Colonic mucosa (tissue), 4 donors: ENCODE measurements at regions not wholly inside any gene's neighbourhood (a gene's known extent, or its start where the extent isn't known, plus 50 kb on each side); places are given as distances from the start of the nearest gene placed in this dataset.

Experiments
- DNase-seq: peaks from one replicate; pipeline ENCODE4 v3.0.0-alpha.2; 2020
- H3K27ac ChIP-seq: fragments of 200-600 bp; one replicate; pipeline ENCODE4 v1.8.0; 2021
- H3K27me3 ChIP-seq: fragments of 200-600 bp; one replicate; pipeline ENCODE4 v1.8.0; 2021
- H3K36me3 ChIP-seq: fragments of 200-600 bp; one replicate; pipeline ENCODE4 v1.8.0; 2021
- H3K4me1 ChIP-seq: fragments of 200-600 bp; one replicate; pipeline ENCODE4 v1.8.0; 2021; ENCODE audit warnings: mild to moderate bottlenecking
- H3K4me3 ChIP-seq: fragments of 200-600 bp; one replicate; pipeline ENCODE4 v1.8.0; 2021
- H3K9ac ChIP-seq, 2 donors: one replicate each; pipeline ENCODE4 v1.7.0; 2013; ENCODE audit warnings: control low read depth in 2 of 2, low read depth in 2 of 2, low read length in 2 of 2
- H3K9me3 ChIP-seq: fragments of 200-600 bp; one replicate; pipeline ENCODE4 v1.8.0; 2021
- CTCF ChIP-seq: fragments of 200-600 bp; IDR thresholded peaks from one replicate; pipeline ENCODE4 v1.8.0; 2022; ENCODE audit warnings: antibody characterized with exemption, mild to moderate bottlenecking
- intact Hi-C: fragments of 100-400 bp; cut with DNase I; formaldehyde crosslinking; loops from one replicate; pipeline ENCODE4 v1.14.1; 2022
- donor health status: healthy.
- donor health status: DM: no; HTN: no; CAD: no.
- donor health status: DM: no; HTN: no; CAD: no.

GRCh38 chr7:46490406-46490805, 569.3 kb upstream of the IGFBP3 start:
- no peak for TF ChIP-seq CTCF
- no peaks in the 10 kb centered on the region for H3K36me3 ChIP-seq
- no peak overlapping the region for H3K9ac ChIP-seq
- H3K4me1 ChIP-seq: no peaks in the 10 kb centered on the region
- intact Hi-C loops: no loop called here
- H3K9me3 ChIP-seq: no peaks in the 10 kb centered on the region
- H3K27ac ChIP-seq: no peak overlapping the region
- no peaks in the 10 kb centered on the region for H3K27me3 ChIP-seq
- H3K4me3 ChIP-seq: no peak overlapping the region
- no peak for DNase-seq

DNA sequence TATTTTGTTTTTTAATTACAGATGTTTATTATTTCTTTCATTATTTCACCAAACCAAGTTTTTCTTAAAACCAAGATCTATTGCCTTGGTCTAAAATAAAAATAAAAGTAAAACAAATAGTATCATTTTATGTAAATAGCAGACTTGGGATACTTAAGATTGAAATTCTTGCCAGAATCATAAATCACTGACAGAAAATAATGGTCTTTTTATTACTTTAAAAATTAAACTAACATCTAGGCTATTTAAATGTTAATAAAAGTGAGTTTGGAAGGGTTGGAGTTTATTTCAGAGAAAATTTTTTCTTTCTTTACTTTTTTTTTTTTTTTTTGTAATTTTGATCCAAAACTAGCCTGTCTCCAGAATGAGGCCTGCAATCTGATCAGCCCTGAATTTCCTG, 568.0 kb upstream of the IGFBP3 start:
- Histone ChIP-seq H3K4me3 (no peak overlapping the region), H3K27ac (no peak overlapping the region), H3K9me3 (no peaks in the 10 kb centered on the region), H3K9ac (no peak overlapping the region), H3K36me3 (no peaks in the 10 kb centered on the region), H3K27me3 (no peaks in the 10 kb centered on the region), H3K4me1 (no peaks in the 10 kb centered on the region)
- no peak for DNase-seq
- TF ChIP-seq CTCF: no peak
- intact Hi-C loops: no loop called here

DNA sequence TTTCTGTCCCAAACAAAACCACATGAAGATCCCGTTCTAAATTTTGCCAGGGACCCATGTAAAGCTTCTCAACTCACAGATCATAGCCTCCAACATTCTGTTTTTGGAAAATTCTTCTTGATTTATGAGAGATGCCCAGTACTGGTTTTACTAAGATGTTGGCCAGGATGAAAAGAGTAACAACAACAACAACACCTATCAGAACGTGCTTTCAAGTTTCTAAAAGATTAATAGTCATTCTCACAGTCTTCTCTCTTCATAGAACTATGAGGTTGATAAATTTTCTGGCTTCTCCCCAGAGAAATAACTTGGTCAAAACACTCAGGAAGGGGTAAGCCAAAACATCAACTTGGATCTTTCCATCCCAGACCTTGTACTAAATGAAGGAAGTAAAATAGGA, 567.5 kb upstream of the IGFBP3 start:
- TF ChIP-seq CTCF: no peak
- Histone ChIP-seq H3K27me3 (no peaks in the 10 kb centered on the region), H3K4me1 (no peaks in the 10 kb centered on the region), H3K9me3 (no peaks in the 10 kb centered on the region), H3K9ac (no peak overlapping the region), H3K36me3 (no peaks in the 10 kb centered on the region), H3K27ac (no peak overlapping the region), H3K4me3 (no peak overlapping the region)
- intact Hi-C loops: no loop called here
- DNase-seq: no peak

DNA sequence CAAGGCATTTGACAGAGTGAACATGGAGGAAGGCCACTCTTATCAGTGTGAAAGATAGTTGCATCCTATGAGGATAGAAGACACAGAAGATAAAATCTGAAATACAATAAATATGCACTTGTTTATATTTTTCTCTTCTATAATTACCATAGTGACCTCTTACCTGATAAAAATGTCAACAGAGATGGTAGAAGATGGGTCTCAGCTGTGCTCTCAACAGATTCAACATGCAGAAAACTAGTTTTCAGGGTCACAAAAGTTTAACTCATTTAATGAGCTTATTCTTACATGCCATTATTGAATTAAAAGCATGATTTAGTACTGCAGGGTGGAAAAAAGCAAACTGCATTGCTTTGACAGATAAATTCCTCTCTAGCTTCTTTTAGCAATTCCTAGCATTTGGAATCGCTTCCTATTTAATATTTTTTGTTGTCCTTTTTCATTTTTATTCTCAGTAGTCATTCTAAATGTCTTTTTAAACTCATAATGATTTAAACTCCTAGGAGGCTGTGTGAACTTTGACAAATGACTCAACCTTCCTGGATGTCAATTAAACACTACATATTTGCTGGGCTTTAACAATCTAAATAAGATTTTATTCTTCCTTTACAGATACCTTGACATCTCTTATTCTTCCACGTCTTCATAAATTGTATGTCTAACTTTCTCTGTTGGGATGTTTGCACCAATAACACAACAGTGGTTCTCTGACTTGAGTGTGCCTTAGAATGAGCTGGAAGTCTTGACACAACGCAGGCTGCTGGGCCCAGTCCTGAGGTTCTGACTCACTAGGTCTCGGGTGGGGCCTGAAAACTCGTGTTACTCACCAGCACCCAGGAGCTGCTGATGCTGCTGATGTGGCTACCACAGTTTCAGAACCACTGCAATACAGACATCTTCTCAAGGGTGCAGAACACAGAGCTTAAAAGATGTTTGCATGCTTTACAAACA, 565.5 kb upstream of the IGFBP3 start:
- H3K27ac ChIP-seq: no peak overlapping the region
- peak; percentile 40 for DNase-seq
- TF ChIP-seq CTCF: no peak

DNA sequence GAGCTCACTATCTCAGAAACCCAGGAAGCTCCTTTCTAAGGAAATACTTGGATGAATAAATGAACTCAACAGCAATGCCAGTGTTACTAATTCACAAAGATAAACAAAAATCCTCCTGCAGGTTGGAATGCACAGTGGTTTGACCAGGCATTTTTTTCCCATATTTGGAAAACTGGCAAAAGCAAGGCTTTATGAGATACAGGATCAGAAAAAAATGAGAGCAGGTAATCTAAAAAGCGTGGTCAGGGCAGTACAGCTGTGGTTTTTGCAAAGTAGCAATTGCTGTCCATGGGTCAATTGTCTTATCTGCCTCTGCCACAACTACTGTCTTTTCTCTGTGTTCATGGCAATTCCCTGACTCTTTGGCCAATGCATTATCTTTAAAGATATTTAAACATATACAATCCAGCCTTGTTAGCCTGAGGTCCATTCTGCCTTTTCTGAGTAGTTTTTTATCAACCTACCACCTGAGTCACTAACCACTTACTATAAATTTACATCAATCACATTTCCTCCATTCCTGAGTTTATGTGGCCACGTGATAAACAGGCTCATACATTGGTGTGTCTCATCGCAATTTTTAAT, 564.5 kb upstream of the IGFBP3 start:
- no peak overlapping the region for H3K9ac ChIP-seq
- H3K36me3 ChIP-seq: no peaks in the 10 kb centered on the region
- no peak for DNase-seq
- no peaks in the 10 kb centered on the region for H3K9me3 ChIP-seq
- TF ChIP-seq CTCF: no peak
- H3K27me3 ChIP-seq: no peaks in the 10 kb centered on the region
- intact Hi-C loops: no loop called here
- H3K4me1 ChIP-seq: no peaks in the 10 kb centered on the region
- no peak overlapping the region for H3K27ac ChIP-seq
- no peak overlapping the region for H3K4me3 ChIP-seq

More for the DNA sequence above, 565.5 kb upstream of the IGFBP3 start:
- Histone ChIP-seq H3K9me3 (no peaks in the 10 kb centered on the region), H3K4me3 (no peak overlapping the region), H3K27me3 (no peaks in the 10 kb centered on the region), H3K9ac (no peak overlapping the region), H3K4me1 (no peaks in the 10 kb centered on the region), H3K36me3 (no peaks in the 10 kb centered on the region)
- intact Hi-C loops: no loop called here
